ENCODE measurements at regions not wholly inside any gene's neighbourhood (a gene's known extent, or its start where the extent isn't known, plus 50 kb on each side); places are given as distances from the start of the nearest gene placed in this dataset.

GRCh38 chr20:11329271-11329670 is 588.4 kb upstream of the BTBD3 start:
- no peak for DNase-seq

GRCh38 chr20:11331096-11331495 is 586.6 kb upstream of the BTBD3 start:
- DNase-seq, result no peak

GRCh38 chr20:11332381-11332780 is 585.3 kb upstream of the BTBD3 start:
- no peak for DNase-seq

- DNase-seq, result no peak
Observed at GRCh38 chr20:11333634-11334033, 584.1 kb upstream of the BTBD3 start.

- no peak for DNase-seq
Observed at GRCh38 chr20:11337361-11338130, 580.1 kb upstream of the BTBD3 start.

GRCh38 chr20:11338496-11339306 is 579.0 kb upstream of the BTBD3 start:
- no peak for DNase-seq

GRCh38 chr20:11344939-11345338 is 572.8 kb upstream of the BTBD3 start:
- no peak for DNase-seq

GRCh38 chr20:11347738-11348137 is 570.0 kb upstream of the BTBD3 start:
- no peak for DNase-seq

GRCh38 chr20:11350126-11351005 is 567.3 kb upstream of the BTBD3 start:
- no peak for DNase-seq

GRCh38 chr20:11352041-11352440 is 565.7 kb upstream of the BTBD3 start:
- DNase-seq, result no peak

- no peak for DNase-seq
Observed at GRCh38 chr20:11354846-11355245, 562.8 kb upstream of the BTBD3 start.

GRCh38 chr20:11355345-11355744 is 562.3 kb upstream of the BTBD3 start:
- no peak for DNase-seq

- no peak for DNase-seq
Observed at GRCh38 chr20:11356061-11356460, 561.6 kb upstream of the BTBD3 start.

GRCh38 chr20:11362450-11362849 is 555.2 kb upstream of the BTBD3 start:
- no peak for DNase-seq

- DNase-seq, result no peak
Observed at GRCh38 chr20:11364736-11365135, 553.0 kb upstream of the BTBD3 start.

- DNase-seq, result no peak
Observed at GRCh38 chr20:11366660-11367059, 551.0 kb upstream of the BTBD3 start.

GRCh38 chr20:11368499-11368898 is 549.2 kb upstream of the BTBD3 start:
- no peak for DNase-seq

- no peak for DNase-seq
Observed at GRCh38 chr20:11368965-11369711, 548.6 kb upstream of the BTBD3 start.

GRCh38 chr20:11371831-11372230 is 545.9 kb upstream of the BTBD3 start:
- DNase-seq, result no peak

GRCh38 chr20:11372876-11373790 is 544.6 kb upstream of the BTBD3 start:
- no peak for DNase-seq

GRCh38 chr20:11375335-11375734 is 542.4 kb upstream of the BTBD3 start:
- DNase-seq, result no peak

Measured in GF-D8 (cell line).